ENCODE measurements at regions not wholly inside any gene's neighbourhood (a gene's known extent, or its start where the extent isn't known, plus 50 kb on each side); places are given as distances from the start of the nearest gene placed in this dataset.

GRCh38 chr21:23801292-23801691 lies 1806.0 kb downstream of the MRPL39 start:
- Mint-ChIP-seq H3K27me3 (ENCODE audit: unreplicated experiment) (no peaks in the 10 kb centered on the region), H3K9me3 (ENCODE audit: low read depth, unreplicated experiment) (peaks cover 5% of the 10 kb centered on the region), H3K36me3 (ENCODE audit: insufficient read depth, unreplicated experiment) (no peaks in the 10 kb centered on the region), H3K27ac (ENCODE audit: unreplicated experiment) (no peak overlapping the region), H3K4me1 (ENCODE audit: low read depth, unreplicated experiment) (no peaks in the 10 kb centered on the region), H3K4me3 (ENCODE audit: low read depth, unreplicated experiment) (no peak overlapping the region)
- intact Hi-C loops (cut with micrococcal nuclease; ENCODE audit: unreplicated experiment) = no loop called here
- no TSS peak for BruUV-seq (replicated peaks)
- CTCF ChIA-PET = no interaction called here
- TF ChIP-seq CTCF (IDR thresholded peaks at IDR 0.05; ENCODE audit: unreplicated experiment) = no peak
- DNase-seq = no peak

GRCh38 chr21:23799376-23799775 lies 1807.9 kb downstream of the MRPL39 start:
- no peaks in the 10 kb centered on the region for H3K27me3 Mint-ChIP-seq (ENCODE audit: unreplicated experiment)
- CTCF ChIA-PET = no interaction called here
- no peaks in the 10 kb centered on the region for H3K4me1 Mint-ChIP-seq (ENCODE audit: low read depth, unreplicated experiment)
- no TSS peak for BruUV-seq (replicated peaks)
- no peak overlapping the region for H3K27ac Mint-ChIP-seq (ENCODE audit: unreplicated experiment)
- no peak overlapping the region for H3K4me3 Mint-ChIP-seq (ENCODE audit: low read depth, unreplicated experiment)
- intact Hi-C loops (cut with micrococcal nuclease; ENCODE audit: unreplicated experiment) = no loop called here
- H3K9me3 Mint-ChIP-seq (ENCODE audit: low read depth, unreplicated experiment) = no peaks in the 10 kb centered on the region
- no peak for DNase-seq
- TF ChIP-seq CTCF (IDR thresholded peaks at IDR 0.05; ENCODE audit: unreplicated experiment) = no peak
- H3K36me3 Mint-ChIP-seq (ENCODE audit: insufficient read depth, unreplicated experiment) = no peaks in the 10 kb centered on the region

- CTCF ChIA-PET = no interaction called here
- no peaks in the 10 kb centered on the region for H3K4me1 Mint-ChIP-seq (ENCODE audit: low read depth, unreplicated experiment)
- H3K27me3 Mint-ChIP-seq (ENCODE audit: unreplicated experiment) = no peaks in the 10 kb centered on the region
- no peaks in the 10 kb centered on the region for H3K36me3 Mint-ChIP-seq (ENCODE audit: insufficient read depth, unreplicated experiment)
- no peak overlapping the region for H3K4me3 Mint-ChIP-seq (ENCODE audit: low read depth, unreplicated experiment)
- H3K9me3 Mint-ChIP-seq (ENCODE audit: low read depth, unreplicated experiment) = peaks cover 4% of the 10 kb centered on the region
- no peak overlapping the region for H3K27ac Mint-ChIP-seq (ENCODE audit: unreplicated experiment)
- DNase-seq = no peak
- intact Hi-C loops (cut with micrococcal nuclease; ENCODE audit: unreplicated experiment) = no loop called here
- BruUV-seq (replicated peaks) = no TSS peak
- TF ChIP-seq CTCF (IDR thresholded peaks at IDR 0.05; ENCODE audit: unreplicated experiment) = no peak
Measured at GRCh38 chr21:23792300-23792699, 1815.0 kb downstream of the MRPL39 start.

- DNase-seq = no peak
- H3K36me3 Mint-ChIP-seq (ENCODE audit: insufficient read depth, unreplicated experiment) = no peaks in the 10 kb centered on the region
- TF ChIP-seq CTCF (IDR thresholded peaks at IDR 0.05; ENCODE audit: unreplicated experiment) = no peak
- no TSS peak for BruUV-seq (replicated peaks)
- intact Hi-C loops (cut with micrococcal nuclease; ENCODE audit: unreplicated experiment) = no loop called here
- no peaks in the 10 kb centered on the region for H3K27me3 Mint-ChIP-seq (ENCODE audit: unreplicated experiment)
- CTCF ChIA-PET = no interaction called here
- no peaks in the 10 kb centered on the region for H3K4me1 Mint-ChIP-seq (ENCODE audit: low read depth, unreplicated experiment)
- peaks cover 4% of the 10 kb centered on the region for H3K9me3 Mint-ChIP-seq (ENCODE audit: low read depth, unreplicated experiment)
- H3K4me3 Mint-ChIP-seq (ENCODE audit: low read depth, unreplicated experiment) = no peak overlapping the region
- no peak overlapping the region for H3K27ac Mint-ChIP-seq (ENCODE audit: unreplicated experiment)
Measured at GRCh38 chr21:23789864-23790263, 1817.4 kb downstream of the MRPL39 start.

GRCh38 chr21:23780326-23780725 lies 1827.0 kb downstream of the MRPL39 start:
- CTCF ChIA-PET = no interaction called here
- BruUV-seq (replicated peaks) = no TSS peak
- H3K9me3 Mint-ChIP-seq (ENCODE audit: low read depth, unreplicated experiment) = peaks cover 6% of the 10 kb centered on the region
- no peak for TF ChIP-seq CTCF (IDR thresholded peaks at IDR 0.05; ENCODE audit: unreplicated experiment)
- DNase-seq = no peak
- intact Hi-C loops (cut with micrococcal nuclease; ENCODE audit: unreplicated experiment) = no loop called here
- H3K4me1 Mint-ChIP-seq (ENCODE audit: low read depth, unreplicated experiment) = no peaks in the 10 kb centered on the region
- H3K27me3 Mint-ChIP-seq (ENCODE audit: unreplicated experiment) = no peaks in the 10 kb centered on the region
- no peak overlapping the region for H3K27ac Mint-ChIP-seq (ENCODE audit: unreplicated experiment)
- H3K36me3 Mint-ChIP-seq (ENCODE audit: insufficient read depth, unreplicated experiment) = no peaks in the 10 kb centered on the region
- H3K4me3 Mint-ChIP-seq (ENCODE audit: low read depth, unreplicated experiment) = no peak overlapping the region

Data from Calu3 (cell line).